Left renal pelvis (tissue), 4 donors: ENCODE measurements at regions not wholly inside any gene's neighbourhood (a gene's known extent, or its start where the extent isn't known, plus 50 kb on each side); places are given as distances from the start of the nearest gene placed in this dataset.

Experiments used
- DNase-seq, 4 donors: peaks; one replicate each; pipeline ENCODE4 v3.0.0-alpha.2; 2013; ENCODE audit warnings: low read depth in 4 of 4, low spot score in 3 of 4

DNA sequence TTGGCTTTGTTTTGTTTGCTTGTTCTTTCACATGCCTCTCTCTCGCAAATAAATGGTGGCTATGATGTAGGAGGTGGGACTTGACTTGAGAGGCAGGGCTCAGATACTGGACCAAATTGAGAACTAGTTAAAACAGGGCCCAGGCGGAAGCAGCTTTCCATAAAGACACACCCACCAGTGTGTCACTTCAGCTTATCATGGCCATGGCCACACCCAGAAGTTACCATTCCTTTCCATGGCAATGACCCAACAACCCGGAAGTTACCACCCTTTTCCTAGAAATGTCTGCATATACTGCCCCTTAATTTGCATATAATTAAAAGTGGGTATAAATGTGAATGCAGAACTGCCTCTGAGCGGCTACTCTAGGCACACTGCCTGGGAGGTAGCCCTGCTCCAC lies 62.6 kb upstream of the CNTN4 start:
- no peak for DNase-seq

DNA sequence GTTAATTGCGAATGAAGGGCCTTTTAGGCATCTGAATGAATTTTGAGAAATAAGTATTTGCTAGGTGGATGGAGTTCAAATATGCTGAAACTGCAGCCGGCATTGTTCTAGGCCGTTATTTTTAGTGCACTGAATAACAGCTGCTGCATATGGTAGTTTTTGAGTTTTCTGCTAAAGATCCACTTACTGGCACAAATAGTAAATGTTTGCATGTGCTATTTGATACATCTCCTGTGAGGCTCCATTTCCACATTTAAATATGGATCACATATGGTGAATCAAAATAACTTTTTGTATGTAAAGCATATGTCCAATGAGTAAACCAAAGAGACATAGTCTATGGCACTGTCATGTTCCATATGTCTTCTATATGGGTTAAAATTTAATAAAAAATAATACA lies 56.7 kb upstream of the CNTN4 start:
- DNase-seq: no peak
